Adrenal gland (tissue), 9 donors: ENCODE measurements at regions not wholly inside any gene's neighbourhood (a gene's known extent, or its start where the extent isn't known, plus 50 kb on each side); places are given as distances from the start of the nearest gene placed in this dataset.

Source experiments
- DNase-seq, 7 donors: peaks; one replicate each; pipeline ENCODE4 v3.0.0-alpha.2; 2019 to 2020
- H3K27ac ChIP-seq, 5 donors: fragments of 200-600 bp; sonication (generic) in 4 of 5; 1 replicate in 3 of 5; 2 replicates in 2 of 5; pipeline versions ENCODE4 v1.5.1 to v1.8.0; 2016 to 2020; ENCODE audit warnings: mild to moderate bottlenecking in 1 of 5
- H3K27me3 ChIP-seq: fragments of 200-600 bp; 2 replicates; pipeline ENCODE4 v1.8.0; 2021
- H3K36me3 ChIP-seq, 2 donors: fragments of 200-600 bp; replicated peaks in 1 of 2; 1 replicate in 1 of 2; 2 replicates in 1 of 2; pipeline versions ENCODE4 v1.5.1 to v1.8.0; 2018 to 2022
- H3K4me1 ChIP-seq, 2 donors: fragments of 200-600 bp; replicated peaks in 1 of 2; 1 replicate in 1 of 2; 2 replicates in 1 of 2; pipeline versions ENCODE4 v1.5.1 to v1.8.0; 2018 to 2021
- H3K4me3 ChIP-seq, 4 donors: fragments of 200-600 bp; sonication (generic) in 3 of 4; one replicate each; pipeline ENCODE4 v1.5.1; 2016 to 2018
- H3K9me3 ChIP-seq, 3 donors: fragments of 200-600 bp; sonication (generic) in 1 of 3; replicated peaks in 1 of 3; 1 replicate in 2 of 3; 2 replicates in 1 of 3; pipeline versions ENCODE4 v1.5.1 to v1.8.0; 2016 to 2021
- POLR2A ChIP-seq, 2 donors: fragments of 450-650 bp; IDR thresholded peaks; one replicate each; pipeline ENCODE4 v1.6.1; 2017; ENCODE audit warnings: antibody characterized with exemption in 2 of 2, mild to moderate bottlenecking in 2 of 2, moderate library complexity in 1 of 2
- WGBS, 4 donors: extraction: QIAGEN DNeasy Blood & Tissue Kit in 2 of 4; methylation state at CpG; one replicate each; pipeline versions ENCODE4 v1.1.5 to v1.1.7; 2013 to 2017; 5-methylcytosine and 5-hydroxymethylcytosine counted together
- intact Hi-C, 2 donors: fragments of 100-400 bp; cut with DNase I; formaldehyde crosslinking; loops; one replicate each; pipeline versions ENCODE4 v1.14.1 to v1.15.0; 2022 to 2023
- TF ChIP-seq, protein P1 (sequence below), 6 experiments: fragments of 450-650 bp in 4 of 6; fragments of 200-600 bp in 2 of 6; sonication (generic) in 1 of 6; IDR thresholded peaks; 1 replicate in 5 of 6; 2 replicates in 1 of 6; pipeline versions ENCODE4 v1.5.1 to v1.8.0; 2016 to 2021; ENCODE audit warnings: antibody characterized with exemption in 6 of 6, mild to moderate bottlenecking in 2 of 6, moderate library complexity in 1 of 6
- donor health status: healthy with polysubstance abuse.
- donor health status: Bipolar disorder and iron deficiency.
- donor health status: DM: yes; HTN: yes; CAD: no.
- donor health status: DM: no; HTN: no; CAD: no.
- donor health status: DM: no; HTN: no; CAD: no.

DNA sequence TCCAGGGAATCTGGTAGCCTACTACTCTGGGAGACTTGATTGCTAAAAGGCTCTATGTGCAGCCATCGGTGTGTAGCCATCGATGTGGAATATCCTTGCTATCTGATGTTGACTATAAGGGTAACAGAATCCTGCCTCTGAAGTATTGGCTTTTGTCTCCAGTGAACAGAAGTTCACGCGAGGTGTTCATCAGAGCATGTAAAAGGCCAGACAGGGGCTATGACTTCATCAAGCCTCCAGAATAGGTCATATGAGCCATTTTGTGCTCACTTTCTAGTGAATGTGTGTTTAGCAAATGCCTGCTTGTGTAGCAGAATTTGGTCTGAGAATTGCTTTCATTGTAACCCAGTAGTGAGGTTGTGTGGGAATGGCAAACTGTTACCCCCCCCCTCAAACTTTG, 66.8 kb upstream of the RAD23B start:
- Histone ChIP-seq H3K27ac (no peak overlapping the region), H3K4me1 (no peaks in the 10 kb centered on the region), H3K4me3 (no peak overlapping the region), H3K9me3 (no peaks in the 10 kb centered on the region), H3K27me3 (no peaks in the 10 kb centered on the region), H3K36me3 (no peaks in the 10 kb centered on the region)
- WGBS, 4 donors, result 93 to 97% (median 95%) methylated on average over 4 of the region's 4 CpGs
- intact Hi-C loops, result no loop called here
- DNase-seq, result no peak
- no peak for TF ChIP-seq POLR2A (IDR thresholded peaks at IDR 0.05)
- TF ChIP-seq, protein P1, sequence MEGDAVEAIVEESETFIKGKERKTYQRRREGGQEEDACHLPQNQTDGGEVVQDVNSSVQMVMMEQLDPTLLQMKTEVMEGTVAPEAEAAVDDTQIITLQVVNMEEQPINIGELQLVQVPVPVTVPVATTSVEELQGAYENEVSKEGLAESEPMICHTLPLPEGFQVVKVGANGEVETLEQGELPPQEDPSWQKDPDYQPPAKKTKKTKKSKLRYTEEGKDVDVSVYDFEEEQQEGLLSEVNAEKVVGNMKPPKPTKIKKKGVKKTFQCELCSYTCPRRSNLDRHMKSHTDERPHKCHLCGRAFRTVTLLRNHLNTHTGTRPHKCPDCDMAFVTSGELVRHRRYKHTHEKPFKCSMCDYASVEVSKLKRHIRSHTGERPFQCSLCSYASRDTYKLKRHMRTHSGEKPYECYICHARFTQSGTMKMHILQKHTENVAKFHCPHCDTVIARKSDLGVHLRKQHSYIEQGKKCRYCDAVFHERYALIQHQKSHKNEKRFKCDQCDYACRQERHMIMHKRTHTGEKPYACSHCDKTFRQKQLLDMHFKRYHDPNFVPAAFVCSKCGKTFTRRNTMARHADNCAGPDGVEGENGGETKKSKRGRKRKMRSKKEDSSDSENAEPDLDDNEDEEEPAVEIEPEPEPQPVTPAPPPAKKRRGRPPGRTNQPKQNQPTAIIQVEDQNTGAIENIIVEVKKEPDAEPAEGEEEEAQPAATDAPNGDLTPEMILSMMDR (IDR thresholded peaks at IDR 0.05), result no peak

- no peaks in the 10 kb centered on the region for H3K27me3 ChIP-seq
- no peak overlapping the region for H3K4me3 ChIP-seq
- TF ChIP-seq, protein P1 (IDR thresholded peaks at IDR 0.05), result no peak
- no peak for TF ChIP-seq POLR2A (IDR thresholded peaks at IDR 0.05)
- H3K27ac ChIP-seq, result no peak overlapping the region
- no peaks in the 10 kb centered on the region for H3K9me3 ChIP-seq
- WGBS, 4 donors, result 71 to 80% (median 77%) methylated on average over 6 of the region's 6 CpGs
- no peak for DNase-seq
- no peaks in the 10 kb centered on the region for H3K4me1 ChIP-seq
- intact Hi-C loops, result no loop called here
- no peaks in the 10 kb centered on the region for H3K36me3 ChIP-seq
Observed at GRCh38 chr9:107218829-107219485, 64.1 kb upstream of the RAD23B start.

DNA sequence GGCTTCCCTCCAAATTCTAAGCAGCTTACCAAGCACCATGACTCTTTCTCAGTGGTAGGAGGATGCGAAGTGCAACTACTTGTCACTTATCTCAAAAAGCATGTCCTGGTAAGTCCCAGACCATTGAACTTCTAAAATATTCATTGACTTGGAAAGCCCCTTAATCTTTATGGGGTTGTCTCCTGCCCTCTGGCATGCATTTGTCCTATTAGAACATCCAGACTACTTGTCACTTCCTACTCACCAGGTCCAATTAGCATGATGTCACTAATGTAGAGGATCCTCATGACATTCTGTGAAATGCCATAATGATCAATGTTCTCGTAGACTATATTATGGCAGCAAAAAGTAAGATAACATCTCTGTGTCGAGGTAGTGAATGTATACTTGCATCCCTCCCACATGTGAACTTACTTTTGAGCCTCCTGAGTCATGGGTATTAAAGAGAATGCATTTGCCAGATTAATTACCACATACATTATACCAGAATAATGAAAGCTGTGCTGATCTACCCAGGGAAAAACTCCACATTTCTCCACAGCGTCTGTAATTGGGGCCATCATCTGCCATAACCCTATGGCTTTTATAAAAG, 63.5 kb upstream of the RAD23B start:
- Histone ChIP-seq H3K27ac (no peak overlapping the region), H3K27me3 (no peaks in the 10 kb centered on the region), H3K36me3 (no peaks in the 10 kb centered on the region), H3K9me3 (no peaks in the 10 kb centered on the region), H3K4me3 (no peak overlapping the region), H3K4me1 (no peaks in the 10 kb centered on the region)
- TF ChIP-seq POLR2A (IDR thresholded peaks at IDR 0.05), result no peak
- TF ChIP-seq, protein P1 (IDR thresholded peaks at IDR 0.05), result no peak
- WGBS, 4 donors, result 84 to 89% (median 87%) methylated on average over 4 of the region's 4 CpGs
- no peak for DNase-seq
- intact Hi-C loops, result no loop called here

DNA sequence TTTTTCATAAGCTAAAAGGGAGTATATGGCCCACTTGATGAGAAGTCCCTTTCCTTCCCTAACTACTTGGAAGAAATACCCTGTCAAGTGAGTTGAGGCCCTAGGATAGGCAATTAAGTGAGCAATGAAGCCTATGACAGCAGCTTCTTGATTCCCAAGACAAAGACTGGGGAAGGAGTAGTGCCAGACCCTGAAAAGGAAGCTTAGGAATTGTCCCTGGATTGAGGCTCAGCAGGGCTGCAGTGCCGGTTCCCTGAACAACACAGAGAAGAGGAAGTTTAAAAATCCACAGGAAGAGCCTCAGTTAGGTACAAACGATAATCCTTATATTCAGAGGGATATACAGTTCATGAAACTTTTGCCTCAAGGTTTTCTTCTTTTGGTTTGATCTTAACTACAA, 61.8 kb upstream of the RAD23B start:
- intact Hi-C loops, result no loop called here
- 58 to 78% (median 64%) methylated on average over 2 of the region's 2 CpGs for WGBS, 4 donors
- no peak for DNase-seq
- Histone ChIP-seq H3K9me3 (no peaks in the 10 kb centered on the region), H3K4me3 (no peak overlapping the region), H3K36me3 (no peaks in the 10 kb centered on the region), H3K27me3 (no peaks in the 10 kb centered on the region), H3K4me1 (no peaks in the 10 kb centered on the region), H3K27ac (no peak overlapping the region)
- TF ChIP-seq POLR2A (IDR thresholded peaks at IDR 0.05), result no peak
- TF ChIP-seq, protein P1 (IDR thresholded peaks at IDR 0.05), result no peak
